ENCODE measurements at regions not wholly inside any gene's neighbourhood (a gene's known extent, or its start where the extent isn't known, plus 50 kb on each side); places are given as distances from the start of the nearest gene placed in this dataset.
"Not testable (repeated sequence)": the region's sequence is repeated elsewhere in the genome, so short reads cannot be mapped to it uniquely, and the experiment has no call there.

- no peak for DNase-seq (ENCODE audit: low read depth)
- TF ChIP-seq CTCF (IDR thresholded peaks at IDR 0.05; ENCODE audit: insufficient read depth, low read depth, low read length, missing control alignments): no peak
- no peak overlapping the region for H3K4me3 ChIP-seq (ENCODE audit: low read length)
These were observed 261.1 kb downstream of the SATB2 start for GRCh38 chr2:199196686-199197085.

GRCh38 chr2:199195927-199196502, 261.7 kb downstream of the SATB2 start:
- DNase-seq (ENCODE audit: low read depth): no peak
- H3K4me3 ChIP-seq (ENCODE audit: low read length): no peak overlapping the region
- TF ChIP-seq CTCF (IDR thresholded peaks at IDR 0.05; ENCODE audit: insufficient read depth, low read depth, low read length, missing control alignments): no peak

GRCh38 chr2:199191461-199191860, 266.3 kb downstream of the SATB2 start:
- no peak for TF ChIP-seq CTCF (IDR thresholded peaks at IDR 0.05; ENCODE audit: insufficient read depth, low read depth, low read length, missing control alignments)
- DNase-seq (ENCODE audit: low read depth): no peak
- no peak overlapping the region for H3K4me3 ChIP-seq (ENCODE audit: low read length)

GRCh38 chr2:199189229-199189628, 268.5 kb downstream of the SATB2 start:
- H3K4me3 ChIP-seq (ENCODE audit: low read length): no peak overlapping the region
- DNase-seq (ENCODE audit: low read depth): no peak
- no peak for TF ChIP-seq CTCF (IDR thresholded peaks at IDR 0.05; ENCODE audit: insufficient read depth, low read depth, low read length, missing control alignments)

- no peak overlapping the region for H3K4me3 ChIP-seq (ENCODE audit: low read length)
- DNase-seq (ENCODE audit: low read depth): no peak
These were observed 271.4 kb downstream of the SATB2 start for GRCh38 chr2:199186301-199186751.

GRCh38 chr2:199185174-199185573, 272.6 kb downstream of the SATB2 start:
- DNase-seq (ENCODE audit: low read depth): not testable (repeated sequence)

More at GRCh38 chr2:199186301-199186751, 271.4 kb downstream of the SATB2 start:
- no peak for TF ChIP-seq CTCF (IDR thresholded peaks at IDR 0.05; ENCODE audit: insufficient read depth, low read depth, low read length, missing control alignments)

GRCh38 chr2:199163613-199164458, 293.9 kb downstream of the SATB2 start:
- H3K4me3 ChIP-seq (ENCODE audit: low read length): no peak overlapping the region
- TF ChIP-seq CTCF (IDR thresholded peaks at IDR 0.05; ENCODE audit: insufficient read depth, low read depth, low read length, missing control alignments): no peak
- no peak for DNase-seq (ENCODE audit: low read depth)

More at GRCh38 chr2:199185174-199185573, 272.6 kb downstream of the SATB2 start:
- H3K4me3 ChIP-seq (ENCODE audit: low read length): not testable (repeated sequence)
